ENCODE measurements at regions not wholly inside any gene's neighbourhood (a gene's known extent, or its start where the extent isn't known, plus 50 kb on each side); places are given as distances from the start of the nearest gene placed in this dataset.

GRCh38 chr2:149651229-149651628 is 63.7 kb upstream of the MMADHC start:
- Mint-ChIP-seq H3K4me1 (peaks cover 0 to 1% (median 0%) of the 10 kb centered on the region in 3 donors), H3K36me3 (peaks cover 3% of the 10 kb centered on the region), H3K27me3 (peaks cover 10% of the 10 kb centered on the region), H3K27ac (no peak overlapping the region), H3K9me3 (peaks cover 1 to 5% (median 2%) of the 10 kb centered on the region in 3 donors), H3K4me3 (no peak overlapping the region)

GRCh38 chr2:149650006-149650405 is 62.4 kb upstream of the MMADHC start:
- H3K36me3 Mint-ChIP-seq = peaks cover 3% of the 10 kb centered on the region
- H3K9me3 Mint-ChIP-seq = peaks cover 0 to 2% (median 0%) of the 10 kb centered on the region in 3 donors
- peaks cover 0 to 1% (median 0%) of the 10 kb centered on the region in 3 donors for H3K4me1 Mint-ChIP-seq
- no peak overlapping the region for H3K4me3 Mint-ChIP-seq
- H3K27ac Mint-ChIP-seq = no peak overlapping the region
- H3K27me3 Mint-ChIP-seq = peaks cover 8% of the 10 kb centered on the region

GRCh38 chr2:149648282-149649030 is 60.9 kb upstream of the MMADHC start:
- H3K9me3 Mint-ChIP-seq = peaks cover 0 to 2% (median 2%) of the 10 kb centered on the region in 3 donors
- H3K27ac Mint-ChIP-seq = no peak overlapping the region
- peaks cover 0 to 1% (median 0%) of the 10 kb centered on the region in 3 donors for H3K4me1 Mint-ChIP-seq
- H3K36me3 Mint-ChIP-seq = peaks cover 3% of the 10 kb centered on the region
- no peak overlapping the region for H3K4me3 Mint-ChIP-seq
- H3K27me3 Mint-ChIP-seq = peaks cover 8% of the 10 kb centered on the region

- H3K27ac Mint-ChIP-seq = no peak overlapping the region
- H3K27me3 Mint-ChIP-seq = peaks cover 10% of the 10 kb centered on the region
- no peak overlapping the region for H3K4me3 Mint-ChIP-seq
- H3K9me3 Mint-ChIP-seq = peaks cover 0 to 4% (median 2%) of the 10 kb centered on the region in 3 donors
- H3K4me1 Mint-ChIP-seq = peaks cover 0 to 1% (median 0%) of the 10 kb centered on the region in 3 donors
- peaks cover 3% of the 10 kb centered on the region for H3K36me3 Mint-ChIP-seq
These were observed 57.8 kb upstream of the MMADHC start for GRCh38 chr2:149645391-149645790.
